HG02678 (cell line): ENCODE measurements at regions not wholly inside any gene's neighbourhood (a gene's known extent, or its start where the extent isn't known, plus 50 kb on each side); places are given as distances from the start of the nearest gene placed in this dataset.
"Not testable (repeated sequence)": the region's sequence is repeated elsewhere in the genome, so short reads cannot be mapped to it uniquely, and the experiment has no call there.

Experiments
- ATAC-seq: cut with Tn5 transposase; IDR thresholded peaks from one replicate; pipeline ENCODE4 v1.9.1; 2021; ENCODE audit warnings: mild to moderate bottlenecking, moderate library complexity; ENCODE audit not compliant: unreplicated experiment

- not testable (repeated sequence) for ATAC-seq
These were observed 77.6 kb upstream of the OR4M2 start for GRCh38 chr15:22002711-22003110.

GRCh38 chr15:21989117-21989516, 91.2 kb upstream of the OR4M2 start:
- peak; percentile 83 for ATAC-seq

GRCh38 chr15:21983820-21984219, 96.5 kb upstream of the OR4M2 start:
- not testable (repeated sequence) for ATAC-seq

GRCh38 chr15:21979960-21980359, 100.4 kb upstream of the OR4M2 start:
- ATAC-seq, result not testable (repeated sequence)

GRCh38 chr15:21953713-21954112, 76.2 kb upstream of the POTEB start:
- not testable (repeated sequence) for ATAC-seq

GRCh38 chr15:21940302-21940701, 62.8 kb upstream of the POTEB start:
- ATAC-seq, result not testable (repeated sequence)
